Left colon (tissue), 2 donors: ENCODE measurements at regions not wholly inside any gene's neighbourhood (a gene's known extent, or its start where the extent isn't known, plus 50 kb on each side); places are given as distances from the start of the nearest gene placed in this dataset.

Experiments used
- ATAC-seq: fragments of 200-7000 bp; cut with Tn5 transposase; one replicate; pipeline ENCODE4 v1.9.1; 2020; ENCODE audit warnings: mild to moderate bottlenecking, moderate library complexity
- DNase-seq, 2 donors: peaks; one replicate each; pipeline ENCODE4 v3.0.0-alpha.2; 2020
- intact Hi-C, 2 donors: fragments of 100-400 bp; cut with DNase I in 1 of 2; cut with micrococcal nuclease in 1 of 2; formaldehyde crosslinking; loops; one replicate each; pipeline versions ENCODE4 v1.11.2 to v1.14.0; 2022; cut with DNase I, micrococcal nuclease
- donor health status: DM: no; HTN: no; CAD: no.
- donor health status: DM: yes; HTN: yes; CAD: no.

- ATAC-seq = no peak
- intact Hi-C loops = no loop called here
- DNase-seq = no peak
Measured at GRCh38 chr2:107168141-107168540, 282.2 kb upstream of the ST6GAL2 start.

- DNase-seq (no peak), ATAC-seq (no peak)
- intact Hi-C loops = no loop called here
Measured at GRCh38 chr2:107174171-107174570, 288.2 kb upstream of the ST6GAL2 start.

GRCh38 chr2:107182981-107183380, 297.0 kb upstream of the ST6GAL2 start:
- DNase-seq (no peak), ATAC-seq (no peak)
- intact Hi-C loops = no loop called here

- DNase-seq = no peak
- no peak for ATAC-seq
- intact Hi-C loops = no loop called here
Measured at GRCh38 chr2:107187870-107188269, 301.9 kb upstream of the ST6GAL2 start.

GRCh38 chr2:107195631-107196030, 309.7 kb upstream of the ST6GAL2 start:
- DNase-seq (no peak), ATAC-seq (no peak)
- intact Hi-C loops = no loop called here

- intact Hi-C loops = no loop called here
- no peak for DNase-seq
- ATAC-seq = no peak
Measured at GRCh38 chr2:107197594-107198294, 311.8 kb upstream of the ST6GAL2 start.

GRCh38 chr2:107202962-107203591, 317.1 kb upstream of the ST6GAL2 start:
- ATAC-seq = no peak
- no peak for DNase-seq
- intact Hi-C loops = no loop called here

GRCh38 chr2:107215401-107216350, 329.7 kb upstream of the ST6GAL2 start:
- no peak for DNase-seq
- intact Hi-C loops = no loop called here
- ATAC-seq = no peak

- intact Hi-C loops = no loop called here
Measured at GRCh38 chr2:107218208-107218607, 332.2 kb upstream of the ST6GAL2 start.

GRCh38 chr2:107222466-107222865, 336.5 kb upstream of the ST6GAL2 start:
- intact Hi-C loops = no loop called here
- ATAC-seq (no peak), DNase-seq (no peak)

More at GRCh38 chr2:107218208-107218607, 332.2 kb upstream of the ST6GAL2 start:
- ATAC-seq (no peak), DNase-seq (no peak)

- ATAC-seq = no peak
- no peak for DNase-seq
- intact Hi-C loops = no loop called here
Measured at GRCh38 chr2:107235491-107236254, 349.7 kb upstream of the ST6GAL2 start.

GRCh38 chr2:107242811-107243210, 356.8 kb upstream of the ST6GAL2 start:
- no peak for ATAC-seq
- no peak for DNase-seq
- intact Hi-C loops = no loop called here

GRCh38 chr2:107248932-107249331, 363.0 kb upstream of the ST6GAL2 start:
- no peak for DNase-seq
- no peak for ATAC-seq
- intact Hi-C loops = no loop called here

- DNase-seq = no peak
- intact Hi-C loops = no loop called here
- no peak for ATAC-seq
Measured at GRCh38 chr2:107255744-107256143, 369.8 kb upstream of the ST6GAL2 start.

- intact Hi-C loops = no loop called here
- DNase-seq (no peak), ATAC-seq (no peak)
Measured at GRCh38 chr2:107258531-107259407, 372.8 kb upstream of the ST6GAL2 start.

GRCh38 chr2:107259408-107260195, 373.6 kb upstream of the ST6GAL2 start:
- ATAC-seq (no peak), DNase-seq (no peak)
- intact Hi-C loops = no loop called here

GRCh38 chr2:107263628-107264027, 377.7 kb upstream of the ST6GAL2 start:
- intact Hi-C loops = no loop called here
- ATAC-seq (no peak), DNase-seq (no peak)
